LHCN-M2 (cell line): ENCODE measurements at regions not wholly inside any gene's neighbourhood (a gene's known extent, or its start where the extent isn't known, plus 50 kb on each side); places are given as distances from the start of the nearest gene placed in this dataset.
A peak's percentile ranks its signal among the peaks of the same experiment; 100 is the strongest.

Experiments
- DNase-seq: peaks from one replicate; pipeline ENCODE4 v3.0.0-alpha.2; 2012; ENCODE audit warnings: low read depth

DNA sequence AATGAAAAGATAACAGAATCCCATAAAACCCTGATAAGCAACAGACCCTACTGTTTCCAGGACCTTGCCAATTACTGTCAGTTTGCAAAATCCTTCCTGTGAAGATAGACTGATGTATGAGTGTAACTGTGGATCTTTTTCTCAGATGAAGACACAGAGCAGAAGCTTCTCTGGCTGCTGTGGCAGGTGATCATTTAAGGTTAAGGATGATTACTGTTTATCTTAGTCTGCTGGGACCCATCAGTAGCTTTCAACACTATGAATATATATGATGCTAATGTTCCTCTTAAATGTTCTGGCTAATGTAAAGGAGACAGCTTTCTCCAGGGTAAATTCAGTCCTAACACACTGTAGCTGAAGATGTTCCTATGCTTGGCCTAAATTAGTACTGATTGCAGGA, 56.0 kb upstream of the CTTNBP2 start:
- DNase-seq: no peak

- no peak for DNase-seq
Measured at GRCh38 chr7:117931314-117931713, 58.1 kb upstream of the CTTNBP2 start.

- DNase-seq: no peak
Measured at GRCh38 chr7:117937049-117937752, 64.0 kb upstream of the CTTNBP2 start.

GRCh38 chr7:117937753-117938483, 64.7 kb upstream of the CTTNBP2 start:
- DNase-seq: no peak

GRCh38 chr7:117941138-117941810, 68.0 kb upstream of the CTTNBP2 start:
- no peak for DNase-seq

DNA sequence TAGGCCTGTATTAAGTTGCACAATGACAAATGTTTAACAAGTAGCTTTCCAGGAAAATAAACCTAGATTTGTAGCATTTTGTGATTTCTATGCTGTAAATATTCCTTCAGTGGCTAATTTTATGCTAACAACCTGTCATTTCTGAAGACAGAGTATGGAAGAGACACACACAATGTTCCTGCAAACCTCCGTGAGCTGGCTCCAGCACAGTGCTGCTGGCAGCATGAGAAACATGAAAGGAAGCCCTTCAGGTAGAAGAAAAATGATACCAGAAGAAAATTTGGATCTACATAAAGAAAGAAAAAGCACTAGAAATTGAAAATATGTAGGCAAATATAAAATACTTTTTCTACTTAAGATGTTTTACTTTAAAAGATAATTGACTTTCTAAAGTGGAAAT, 69.5 kb upstream of the CTTNBP2 start:
- no peak for DNase-seq

- no peak for DNase-seq
Measured at GRCh38 chr7:117944886-117945285, 71.6 kb upstream of the CTTNBP2 start.

GRCh38 chr7:117946151-117946633, 73.0 kb upstream of the CTTNBP2 start:
- DNase-seq: no peak

DNA sequence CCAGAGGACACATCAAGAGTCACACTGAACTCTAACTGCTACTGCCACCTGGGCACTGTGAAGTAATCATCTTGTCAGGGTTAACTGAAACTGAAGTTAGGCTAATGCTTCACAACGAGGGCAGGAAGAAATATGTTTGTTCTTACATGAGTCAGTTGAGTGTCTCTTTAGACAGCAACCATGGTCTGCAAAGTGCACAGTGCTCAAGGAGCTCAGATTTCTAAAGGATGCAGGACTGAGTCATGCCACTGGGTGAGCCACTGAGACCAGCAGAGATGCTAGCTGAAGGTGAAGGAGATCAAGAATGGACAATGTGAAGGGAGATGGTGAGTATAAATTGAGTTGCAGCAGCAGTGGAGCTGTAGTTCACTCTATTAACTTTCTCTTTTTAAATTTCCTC, 76.0 kb upstream of the CTTNBP2 start:
- DNase-seq: peak; percentile 9

DNA sequence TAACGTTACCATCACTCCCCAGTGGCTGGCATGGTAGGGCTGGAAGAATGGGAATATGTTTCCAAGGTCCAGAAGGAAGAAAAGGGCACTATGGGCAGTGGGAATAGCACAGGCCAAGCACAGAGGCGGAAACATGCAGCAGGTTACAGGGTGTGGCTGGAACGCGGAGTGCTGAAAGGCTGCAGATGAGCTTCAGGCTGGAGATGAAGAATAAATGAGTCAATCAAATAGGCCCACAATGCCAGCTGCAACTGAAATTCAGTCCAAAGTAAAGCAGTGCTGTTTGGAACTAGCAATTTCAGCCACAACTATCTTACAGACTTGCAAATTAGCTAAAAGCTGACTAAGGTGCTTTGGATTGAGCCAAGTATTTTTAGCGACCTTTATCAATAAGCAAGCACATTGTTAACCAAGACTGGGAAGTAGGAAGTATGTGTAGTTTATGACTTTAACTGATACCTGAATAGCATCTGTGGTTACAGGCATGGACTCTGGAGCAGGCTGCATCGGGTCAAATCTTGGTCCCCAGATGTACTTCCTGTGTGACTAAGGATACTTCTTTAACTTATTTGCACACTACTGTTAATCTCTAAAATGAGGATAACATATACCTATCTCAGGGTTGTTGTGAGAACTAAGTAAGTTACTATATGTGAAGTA, 77.5 kb upstream of the CTTNBP2 start:
- DNase-seq: no peak

- no peak for DNase-seq
Measured at GRCh38 chr7:117951285-117951684, 78.0 kb upstream of the CTTNBP2 start.

- no peak for DNase-seq
Measured at GRCh38 chr7:117951691-117952280, 78.5 kb upstream of the CTTNBP2 start.

DNA sequence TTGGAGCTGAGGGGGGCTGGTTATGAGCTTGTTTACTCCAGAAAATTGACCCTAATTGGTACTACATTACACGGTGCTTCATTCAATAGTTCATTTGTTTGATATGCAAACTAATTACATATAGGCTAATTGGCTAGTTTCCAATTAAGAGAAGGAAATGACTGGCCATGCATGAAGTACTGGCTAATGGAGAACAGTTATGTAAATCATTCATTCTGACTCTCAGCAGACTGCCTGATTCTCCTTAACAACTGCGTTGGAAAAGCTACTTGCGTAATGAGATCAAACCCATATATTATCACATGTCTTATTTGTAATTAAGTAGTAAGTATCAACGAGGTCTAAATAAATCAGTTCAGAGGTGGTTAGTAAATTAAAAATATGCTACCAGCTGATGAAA, 81.8 kb upstream of the CTTNBP2 start:
- DNase-seq: no peak

DNA sequence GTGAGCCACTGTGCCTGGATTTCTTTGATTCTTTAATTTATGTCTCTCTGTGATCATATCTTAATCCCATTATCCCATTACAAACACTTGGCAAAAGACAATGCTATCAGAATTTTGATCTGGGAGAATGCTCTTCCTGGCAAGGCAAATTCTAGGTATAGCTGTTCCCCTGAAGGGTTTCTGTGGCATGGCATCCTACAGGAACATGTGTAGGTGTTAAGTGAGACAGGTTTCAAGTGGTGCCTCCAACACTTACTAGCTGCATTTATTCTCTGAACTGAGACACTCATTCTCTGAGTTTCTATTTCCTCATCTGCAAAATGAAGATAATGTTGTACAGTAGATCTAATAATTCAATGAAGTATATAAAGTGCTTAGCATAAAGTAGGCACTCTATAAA, 87.1 kb upstream of the CTTNBP2 start:
- DNase-seq: no peak

GRCh38 chr7:117961235-117961634, 88.0 kb upstream of the CTTNBP2 start:
- no peak for DNase-seq

- DNase-seq: no peak
Measured at GRCh38 chr7:117962366-117962994, 89.2 kb upstream of the CTTNBP2 start.

- no peak for DNase-seq
Measured at GRCh38 chr7:117963264-117964197, 90.3 kb upstream of the CTTNBP2 start.

- no peak for DNase-seq
Measured at GRCh38 chr7:117970801-117971200, 97.6 kb upstream of the CTTNBP2 start.

GRCh38 chr7:117971556-117972244, 98.5 kb upstream of the CTTNBP2 start:
- no peak for DNase-seq
